ENCODE measurements at regions not wholly inside any gene's neighbourhood (a gene's known extent, or its start where the extent isn't known, plus 50 kb on each side); places are given as distances from the start of the nearest gene placed in this dataset.

DNA sequence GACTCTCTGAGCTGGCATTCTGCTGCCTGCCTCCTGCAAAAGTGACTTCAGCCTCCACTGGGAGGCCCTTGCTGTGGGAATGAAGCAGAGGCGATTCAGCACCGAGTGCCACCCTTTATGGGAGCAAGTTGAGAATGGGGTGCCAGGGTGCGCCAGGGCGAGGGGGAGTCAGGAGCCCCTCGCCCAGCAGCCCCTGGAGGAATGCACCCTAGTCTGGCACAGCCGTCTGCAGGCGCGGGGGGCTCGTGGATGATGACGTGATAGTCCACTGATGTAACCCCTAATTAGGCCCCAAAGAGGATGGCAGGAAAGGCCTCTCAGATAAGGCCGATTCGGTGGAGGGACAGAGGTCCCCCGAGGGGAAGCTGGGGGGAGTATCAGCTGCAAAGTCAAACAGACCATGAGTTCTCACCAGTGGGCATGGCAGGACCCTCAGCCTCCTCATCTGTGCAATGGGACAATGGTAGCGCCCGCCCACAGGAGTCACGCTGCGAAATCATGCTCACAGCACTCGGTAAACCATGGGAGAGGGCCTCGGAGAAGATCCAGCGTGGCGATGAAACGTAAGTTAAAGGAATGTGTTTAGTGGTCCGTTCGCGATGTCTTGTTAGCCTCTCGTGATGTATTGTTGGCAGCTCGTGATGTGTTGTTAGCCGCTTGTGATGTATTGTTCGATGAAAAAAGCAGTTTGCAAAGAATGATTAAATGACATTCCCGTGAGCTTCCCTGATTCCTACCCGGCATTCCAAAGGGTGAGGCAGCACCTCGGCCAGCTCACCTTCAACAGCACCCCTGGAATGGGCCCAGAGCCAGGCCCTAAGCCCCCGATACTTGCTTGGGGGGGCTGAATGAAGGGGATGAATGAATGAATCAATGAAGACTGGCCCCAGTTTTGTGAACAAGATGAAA, 49.7 kb upstream of the NOTCH1 start:
- no peak overlapping the region for H3K27ac ChIP-seq (ENCODE audit: low read depth, low read length)
- H3K79me2 ChIP-seq (ENCODE audit: control insufficient read depth in 1 of 2, insufficient read depth in 2 of 2, low read length in 2 of 2): no peaks in the 10 kb centered on the region
- H3K36me3 ChIP-seq (ENCODE audit: control insufficient read depth in 2 of 4, insufficient read depth in 4 of 4, low read length in 3 of 4): no peaks in the 10 kb centered on the region
- CTCF ChIA-PET (ENCODE audit: partially characterized antibody): interaction anchor here (0.9 to 1.6 kb wide), 4 partner anchors 12 to 107 kb away, joined by 3 to 6 read pairs (median 4); no protein-coding TSS in a partner anchor
- H3K4ac ChIP-seq (replicated peaks; ENCODE audit: insufficient read length, low read depth, low read length): no peak overlapping the region
- no peak overlapping the region for H3K4me2 ChIP-seq (ENCODE audit: insufficient read depth in 1 of 2, low read depth in 2 of 2, low read length in 2 of 2)
- POLR2A ChIA-PET (ENCODE audit: partially characterized antibody): interaction anchor here (1.0 to 1.3 kb wide), 3 partner anchors 9 to 55 kb away, joined by 3 read pairs; no protein-coding TSS in a partner anchor
- no peak overlapping the region for H4K91ac ChIP-seq (replicated peaks; ENCODE audit: insufficient read length, low read length)
- no peak overlapping the region for H3K18ac ChIP-seq (ENCODE audit: extremely low read depth, low read length)
- H3K23ac ChIP-seq (ENCODE audit: insufficient read length): no peak overlapping the region
- no peak overlapping the region for H2BK5ac ChIP-seq (ENCODE audit: low read depth, low read length)
- H3K9ac ChIP-seq (replicated peaks in 1 of 4; ENCODE audit: extremely low read depth in 1 of 4, low read depth in 3 of 4, low read length in 3 of 4): no peak overlapping the region
- H2BK20ac ChIP-seq (ENCODE audit: low read length): peak overlapping the region; percentile 55; the same call in 1 of the 2 replicates
- no peak overlapping the region; the same call in 1 of the 2 replicates for H2AK5ac ChIP-seq (ENCODE audit: low read depth, low read length)
- FAIRE-seq (no peak), DNase-seq (ENCODE audit: low read depth in 1 of 2, low spot score in 2 of 2) (no peak)
- no peak overlapping the region for H3K56ac ChIP-seq (replicated peaks; ENCODE audit: insufficient read length, low read depth, low read length)
- no peaks in the 10 kb centered on the region for H4K20me1 ChIP-seq (replicated peaks in 1 of 2; ENCODE audit: control insufficient read depth in 1 of 2, insufficient read depth in 2 of 2, low read length in 2 of 2)
- peak overlapping the region; percentile 3; the same call in 1 of the 2 replicates for H2BK15ac ChIP-seq (ENCODE audit: low read length)
- no peak overlapping the region; the same call in 1 of the 2 replicates for H2BK12ac ChIP-seq (ENCODE audit: low read depth, low read length)
- H4K8ac ChIP-seq (ENCODE audit: extremely low read depth, insufficient read depth, low read length): no peak overlapping the region
- H3K27me3 ChIP-seq (replicated peaks in 1 of 4; ENCODE audit: control insufficient read depth in 3 of 4, extremely low read depth in 1 of 4, insufficient read depth in 3 of 4, low read length in 3 of 4): no peaks in the 10 kb centered on the region
- H3K9me3 ChIP-seq (ENCODE audit: insufficient read depth in 2 of 2, low read depth in 1 of 2, low read length in 1 of 2): peaks cover 0 to 3% of the 10 kb centered on the region in 2 experiments; a peak in 1 of 4 replicates
- H3K4me1 ChIP-seq (replicated peaks in 1 of 4; ENCODE audit: control insufficient read depth in 3 of 4, insufficient read depth in 4 of 4, low read length in 3 of 4): peaks cover 0 to 17% (median 2%) of the 10 kb centered on the region in 4 experiments; a peak in 5 of 7 replicates
- no peaks in the 10 kb centered on the region for H3K23me2 ChIP-seq (ENCODE audit: low read depth, low read length)
- no peak overlapping the region for H3K14ac ChIP-seq (ENCODE audit: insufficient read length)
- no peak overlapping the region for H2AFZ ChIP-seq (ENCODE audit: low read length)
- no peak overlapping the region for H4K5ac ChIP-seq (ENCODE audit: insufficient read length, low read depth, low read length)
- H3K4me3 ChIP-seq (ENCODE audit: extremely low read depth in 1 of 4, insufficient read depth in 2 of 4, low read depth in 3 of 4, low read length in 4 of 4): no peak overlapping the region
- 86% methylated on average over 33 of the region's 33 CpGs; no CpG with 5 or more reads in 1 of the 2 experiments for WGBS, 2 experiments (ENCODE audit: extremely low coverage in 1 of 2, insufficient coverage in 1 of 2, insufficient read length in 1 of 2, insufficient replicate concordance in 2 of 2, low coverage in 1 of 2, low lambda C conversion rate in 2 of 2, missing lambda C conversion rate in 1 of 2)
- no peak overlapping the region for H2BK120ac ChIP-seq (replicated peaks; ENCODE audit: low read depth, low read length)
- H3K79me1 ChIP-seq (ENCODE audit: low read depth, low read length): no peaks in the 10 kb centered on the region
- TF ChIP-seq, protein P1, sequence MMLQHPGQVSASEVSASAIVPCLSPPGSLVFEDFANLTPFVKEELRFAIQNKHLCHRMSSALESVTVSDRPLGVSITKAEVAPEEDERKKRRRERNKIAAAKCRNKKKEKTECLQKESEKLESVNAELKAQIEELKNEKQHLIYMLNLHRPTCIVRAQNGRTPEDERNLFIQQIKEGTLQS (IDR thresholded peaks at IDR 0.05; ENCODE audit: insufficient read depth, low read depth, low read length): no peak
- TF ChIP-seq, protein P2, sequence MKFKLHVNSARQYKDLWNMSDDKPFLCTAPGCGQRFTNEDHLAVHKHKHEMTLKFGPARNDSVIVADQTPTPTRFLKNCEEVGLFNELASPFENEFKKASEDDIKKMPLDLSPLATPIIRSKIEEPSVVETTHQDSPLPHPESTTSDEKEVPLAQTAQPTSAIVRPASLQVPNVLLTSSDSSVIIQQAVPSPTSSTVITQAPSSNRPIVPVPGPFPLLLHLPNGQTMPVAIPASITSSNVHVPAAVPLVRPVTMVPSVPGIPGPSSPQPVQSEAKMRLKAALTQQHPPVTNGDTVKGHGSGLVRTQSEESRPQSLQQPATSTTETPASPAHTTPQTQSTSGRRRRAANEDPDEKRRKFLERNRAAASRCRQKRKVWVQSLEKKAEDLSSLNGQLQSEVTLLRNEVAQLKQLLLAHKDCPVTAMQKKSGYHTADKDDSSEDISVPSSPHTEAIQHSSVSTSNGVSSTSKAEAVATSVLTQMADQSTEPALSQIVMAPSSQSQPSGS (IDR thresholded peaks at IDR 0.05; ENCODE audit: low read length): no peak
- TF ChIP-seq GABPA (IDR thresholded peaks at IDR 0.05; ENCODE audit: borderline replicate concordance, insufficient read depth, low read length): no peak
